H9 (cell line): ENCODE measurements at regions not wholly inside any gene's neighbourhood (a gene's known extent, or its start where the extent isn't known, plus 50 kb on each side); places are given as distances from the start of the nearest gene placed in this dataset.
A peak's percentile ranks its signal among the peaks of the same experiment; 100 is the strongest.

Experiments
- DNase-seq: peaks from one replicate; pipeline ENCODE4 v3.0.0-alpha.2; 2017
- H2AFZ ChIP-seq: one replicate; pipeline ENCODE4 v1.6.1; 2013; ENCODE audit warnings: mild to moderate bottlenecking, low read length, control low read depth, moderate library complexity
- H2AK5ac ChIP-seq: 2 replicates; pipeline ENCODE4 v1.6.1; 2013; ENCODE audit warnings: low read length, control low read depth, mixed read lengths; ENCODE audit not compliant: insufficient read length
- H2BK120ac ChIP-seq: one replicate; pipeline ENCODE4 v1.6.1; 2013; ENCODE audit warnings: low read depth, mild to moderate bottlenecking, low read length, control low read depth, inconsistent platforms; ENCODE audit not compliant: poor library complexity, severe bottlenecking
- H2BK12ac ChIP-seq: 2 replicates; pipeline ENCODE4 v1.6.1; 2013; ENCODE audit warnings: low read length, control low read depth, mixed read lengths, low read depth; ENCODE audit not compliant: insufficient read length
- H2BK15ac ChIP-seq: 2 replicates; pipeline ENCODE4 v1.6.1; 2013; ENCODE audit warnings: low read depth, low read length, control low read depth
- H2BK20ac ChIP-seq: one replicate; pipeline ENCODE4 v1.6.1; 2013; ENCODE audit warnings: low read depth, mild to moderate bottlenecking, low read length, control low read depth, inconsistent platforms; ENCODE audit not compliant: poor library complexity, severe bottlenecking
- H2BK5ac ChIP-seq: 2 replicates; pipeline ENCODE4 v1.6.1; 2013; ENCODE audit warnings: low read length, control low read depth, mixed read lengths; ENCODE audit not compliant: insufficient read length
- H3K14ac ChIP-seq: 2 replicates; pipeline ENCODE4 v1.6.1; 2013; ENCODE audit warnings: low read length, control low read depth; ENCODE audit not compliant: insufficient read depth
- H3K18ac ChIP-seq: 2 replicates; pipeline ENCODE4 v1.6.1; 2013; ENCODE audit warnings: low read depth, mild to moderate bottlenecking, mixed read lengths, low read length, control low read depth; ENCODE audit not compliant: insufficient read length
- H3K23ac ChIP-seq: 2 replicates; pipeline ENCODE4 v1.6.1; 2013; ENCODE audit warnings: low read length, control low read depth, mixed read lengths, low read depth; ENCODE audit not compliant: insufficient read length
- H3K23me2 ChIP-seq: 2 replicates; pipeline ENCODE4 v1.6.1; 2013; ENCODE audit warnings: low read depth, mild to moderate bottlenecking, mixed read lengths, low read length, control low read depth; ENCODE audit not compliant: insufficient read length, poor library complexity, severe bottlenecking
- H3K27ac ChIP-seq: 2 replicates; pipeline ENCODE4 v1.5.1; 2013; ENCODE audit warnings: low read length, control low read depth, mixed read lengths, low read depth; ENCODE audit not compliant: insufficient read length
- H3K27me3 ChIP-seq: 2 replicates; pipeline ENCODE4 v1.6.1; 2013; ENCODE audit warnings: low read length, control low read depth, inconsistent platforms; ENCODE audit not compliant: insufficient read depth
- H3K4ac ChIP-seq: 2 replicates; pipeline ENCODE4 v1.6.1; 2013; ENCODE audit warnings: low read depth, mild to moderate bottlenecking, control low read depth, inconsistent platforms, low read length, moderate library complexity
- H3K4me1 ChIP-seq: 2 replicates; pipeline ENCODE4 v1.6.1; 2013; ENCODE audit warnings: low read length, control low read depth, inconsistent platforms; ENCODE audit not compliant: insufficient read depth
- H3K4me2 ChIP-seq: 2 replicates; pipeline ENCODE4 v1.6.1; 2013; ENCODE audit warnings: low read length, control low read depth, mixed read lengths; ENCODE audit not compliant: insufficient read length, insufficient read depth
- H3K56ac ChIP-seq: 2 replicates; pipeline ENCODE4 v1.6.1; 2013; ENCODE audit warnings: low read depth, mild to moderate bottlenecking, mixed read lengths, low read length, control low read depth; ENCODE audit not compliant: insufficient read length
- H3K79me1 ChIP-seq: 2 replicates; pipeline ENCODE4 v1.6.1; 2013; ENCODE audit warnings: low read depth, mild to moderate bottlenecking, moderate library complexity, low read length, control low read depth, inconsistent platforms; ENCODE audit not compliant: insufficient read depth, poor library complexity, severe bottlenecking
- H3K79me2 ChIP-seq: 2 replicates; pipeline ENCODE4 v1.6.1; 2013; ENCODE audit warnings: low read length, control low read depth, inconsistent platforms; ENCODE audit not compliant: insufficient read depth
- H3K9ac ChIP-seq: 2 replicates; pipeline ENCODE4 v1.6.1; 2013; ENCODE audit warnings: low read length, control low read depth, mixed read lengths; ENCODE audit not compliant: insufficient read length; ENCODE audit errors: extremely low read depth
- H3K9me3 ChIP-seq: one replicate; pipeline ENCODE4 v1.6.1; 2013; ENCODE audit warnings: low read depth, low read length, inconsistent platforms; ENCODE audit not compliant: control insufficient read depth
- H3T11ph ChIP-seq: one replicate; pipeline ENCODE4 v1.6.1; 2013; ENCODE audit warnings: mild to moderate bottlenecking, low read length, control low read depth, inconsistent platforms
- H4K20me1 ChIP-seq: one replicate; pipeline ENCODE4 v1.6.1; 2013; ENCODE audit not compliant: control insufficient read depth, insufficient read length, insufficient read depth
- H4K5ac ChIP-seq: 2 replicates; pipeline ENCODE4 v1.6.1; 2013; ENCODE audit warnings: low read depth, mild to moderate bottlenecking, mixed read lengths, low read length, control low read depth; ENCODE audit not compliant: insufficient read length
- H4K8ac ChIP-seq: replicated peaks from 2 replicates; pipeline ENCODE4 v1.6.1; 2013; ENCODE audit warnings: low read length, control low read depth, mixed read lengths, low read depth; ENCODE audit not compliant: insufficient read length
- H4K91ac ChIP-seq: 2 replicates; pipeline ENCODE4 v1.6.1; 2013; ENCODE audit warnings: low read depth, mild to moderate bottlenecking, moderate library complexity, mixed read lengths, low read length, control low read depth; ENCODE audit not compliant: insufficient read length
- H3K27ac Mint-ChIP-seq, 3 experiments: 2 replicates in 2 of 3; 3 replicates in 1 of 3; pipeline ENCODE4 v1.8.0; 2020 to 2021; ENCODE audit warnings: mixed read lengths in 3 of 3, mild to moderate bottlenecking in 1 of 3, moderate library complexity in 1 of 3
- H3K27me3 Mint-ChIP-seq: 2 replicates; pipeline ENCODE4 v1.8.0; 2021; ENCODE audit warnings: low read depth, mild to moderate bottlenecking, moderate library complexity, mixed read lengths
- H3K36me3 Mint-ChIP-seq, 3 experiments: 2 replicates in 2 of 3; 3 replicates in 1 of 3; pipeline ENCODE4 v1.8.0; 2020 to 2021; ENCODE audit warnings: low read depth in 3 of 3, mixed read lengths in 3 of 3; ENCODE audit not compliant: insufficient read depth in 1 of 3
- H3K4me1 Mint-ChIP-seq, 2 experiments: 2 replicates each; pipeline ENCODE4 v1.8.0; 2020; ENCODE audit warnings: mixed read lengths in 2 of 2
- H3K4me3 Mint-ChIP-seq, 2 experiments: 2 replicates in 1 of 2; 3 replicates in 1 of 2; pipeline ENCODE4 v1.8.0; 2020 to 2021; ENCODE audit warnings: mild to moderate bottlenecking in 2 of 2, mixed read lengths in 2 of 2, moderate library complexity in 1 of 2
- H3K9me3 Mint-ChIP-seq, 2 experiments: 2 replicates in 1 of 2; 3 replicates in 1 of 2; pipeline ENCODE4 v1.8.0; 2020; ENCODE audit warnings: mild to moderate bottlenecking in 2 of 2, mixed read lengths in 2 of 2, moderate library complexity in 1 of 2
- WGBS: extraction: QIAGEN DNeasy Blood & Tissue Kit; methylation state at CpG from one replicate; pipeline ENCODE4 v1.1.7; 2013; ENCODE audit warnings: missing lambda C conversion rate, low lambda C conversion rate, mixed read lengths; ENCODE audit not compliant: insufficient read length; ENCODE audit errors: extremely low coverage; 5-methylcytosine and 5-hydroxymethylcytosine counted together
- TF ChIP-seq, protein P1 (sequence below): fragments of 200-600 bp; sonication (generic); conservative IDR thresholded peaks from 3 replicates; pipeline ENCODE4 v1.8.0; 2021; ENCODE audit warnings: antibody characterized with exemption, mild to moderate bottlenecking

DNA sequence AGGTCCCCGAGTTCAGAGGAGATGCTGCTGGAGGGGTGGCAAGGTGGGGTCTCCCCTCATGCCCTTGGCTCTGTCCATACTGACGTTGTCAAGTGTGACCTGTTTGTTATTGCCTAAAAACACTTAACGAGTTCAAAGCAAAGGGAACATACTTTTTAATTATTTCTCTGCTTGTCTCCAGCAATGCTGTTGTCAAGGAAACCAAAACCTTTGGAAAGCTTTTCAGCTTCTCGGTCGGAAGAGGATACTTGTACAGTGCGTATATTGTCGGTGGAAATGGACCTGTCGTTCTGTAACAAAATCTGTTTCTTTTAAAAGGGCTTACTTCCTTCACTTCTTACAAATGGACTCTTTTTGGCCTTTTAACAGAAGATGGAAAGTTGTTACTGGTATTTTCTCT is 73.9 kb downstream of the SLC25A47 start:
- Histone ChIP-seq H3K4ac (no peak overlapping the region), H4K5ac (no peak overlapping the region), H2BK120ac (no peak overlapping the region), H4K20me1 (no peaks in the 10 kb centered on the region), H3K79me1 (no peaks in the 10 kb centered on the region), H4K91ac (peak overlapping the region; percentile 35), H3K27me3 (no peaks in the 10 kb centered on the region), H3T11ph (no peak overlapping the region), H2BK12ac (no peak overlapping the region), H3K4me2 (no peak overlapping the region), H3K27ac (no peak overlapping the region), H3K23ac (no peak overlapping the region), H3K79me2 (no peaks in the 10 kb centered on the region), H2BK5ac (no peak overlapping the region), H3K56ac (no peak overlapping the region), H3K14ac (no peak overlapping the region), H3K9me3 (no peaks in the 10 kb centered on the region), H4K8ac (no peak overlapping the region), H3K9ac (no peak overlapping the region), H3K18ac (no peak overlapping the region), H2BK15ac (no peak overlapping the region), H2AK5ac (no peak overlapping the region), H3K4me1 (peaks cover 7% of the 10 kb centered on the region), H3K23me2 (no peaks in the 10 kb centered on the region), H2BK20ac (no peak overlapping the region), H2AFZ (no peak overlapping the region)
- Mint-ChIP-seq H3K27me3 (no peaks in the 10 kb centered on the region), H3K4me3 (no peak overlapping the region), H3K36me3 (peaks cover 0 to 4% (median 0%) of the 10 kb centered on the region in 3 experiments; a peak in 4 of 7 replicates), H3K27ac (peak overlapping the region in 2 of 3 experiments; percentile 13 to 81; a peak in 2 of 7 replicates), H3K4me1 (peaks cover 33 to 51% of the 10 kb centered on the region in 2 experiments), H3K9me3 (no peaks in the 10 kb centered on the region)
- WGBS = no CpG with 5 or more reads among the region's 8 CpGs
- TF ChIP-seq, protein P1, sequence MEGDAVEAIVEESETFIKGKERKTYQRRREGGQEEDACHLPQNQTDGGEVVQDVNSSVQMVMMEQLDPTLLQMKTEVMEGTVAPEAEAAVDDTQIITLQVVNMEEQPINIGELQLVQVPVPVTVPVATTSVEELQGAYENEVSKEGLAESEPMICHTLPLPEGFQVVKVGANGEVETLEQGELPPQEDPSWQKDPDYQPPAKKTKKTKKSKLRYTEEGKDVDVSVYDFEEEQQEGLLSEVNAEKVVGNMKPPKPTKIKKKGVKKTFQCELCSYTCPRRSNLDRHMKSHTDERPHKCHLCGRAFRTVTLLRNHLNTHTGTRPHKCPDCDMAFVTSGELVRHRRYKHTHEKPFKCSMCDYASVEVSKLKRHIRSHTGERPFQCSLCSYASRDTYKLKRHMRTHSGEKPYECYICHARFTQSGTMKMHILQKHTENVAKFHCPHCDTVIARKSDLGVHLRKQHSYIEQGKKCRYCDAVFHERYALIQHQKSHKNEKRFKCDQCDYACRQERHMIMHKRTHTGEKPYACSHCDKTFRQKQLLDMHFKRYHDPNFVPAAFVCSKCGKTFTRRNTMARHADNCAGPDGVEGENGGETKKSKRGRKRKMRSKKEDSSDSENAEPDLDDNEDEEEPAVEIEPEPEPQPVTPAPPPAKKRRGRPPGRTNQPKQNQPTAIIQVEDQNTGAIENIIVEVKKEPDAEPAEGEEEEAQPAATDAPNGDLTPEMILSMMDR = no peak
- DNase-seq = no peak
